ENCODE measurements at regions not wholly inside any gene's neighbourhood (a gene's known extent, or its start where the extent isn't known, plus 50 kb on each side); places are given as distances from the start of the nearest gene placed in this dataset.
"Not testable (repeated sequence)": the region's sequence is repeated elsewhere in the genome, so short reads cannot be mapped to it uniquely, and the experiment has no call there.

GRCh38 chr6:86026890-86027289 lies 384.2 kb upstream of the SYNCRIP start:
- TF ChIP-seq CTCF, POLR2A (IDR thresholded peaks at IDR 0.05): not testable (repeated sequence)

All from body of pancreas (tissue), 4 donors.